GM19452 (cell line): ENCODE measurements at regions not wholly inside any gene's neighbourhood (a gene's known extent, or its start where the extent isn't known, plus 50 kb on each side); places are given as distances from the start of the nearest gene placed in this dataset.

Source experiments
- ATAC-seq: cut with Tn5 transposase; IDR thresholded peaks from one replicate; pipeline ENCODE4 v1.9.1; 2021; ENCODE audit not compliant: unreplicated experiment

DNA sequence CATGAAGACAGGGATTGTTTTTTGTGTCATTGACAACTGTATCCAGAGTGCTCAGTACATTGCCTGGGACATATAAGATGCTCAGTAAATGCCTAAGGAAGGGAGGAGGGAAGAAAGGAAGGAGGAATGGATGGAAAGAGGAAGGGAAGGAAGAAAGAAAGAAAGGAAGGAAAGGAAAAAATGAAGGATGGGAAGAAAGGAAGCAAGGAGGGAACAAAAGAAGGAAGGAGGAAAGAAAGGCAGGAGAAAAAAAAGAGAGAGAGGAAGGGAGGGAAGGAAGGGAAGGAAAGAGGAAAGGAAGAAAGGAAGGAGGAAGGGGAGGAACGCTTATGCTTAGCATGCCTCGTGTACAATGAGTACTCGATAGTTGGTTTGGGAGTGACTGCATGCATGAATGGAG is 514.7 kb downstream of the RPS24 start:
- ATAC-seq, result no peak

DNA sequence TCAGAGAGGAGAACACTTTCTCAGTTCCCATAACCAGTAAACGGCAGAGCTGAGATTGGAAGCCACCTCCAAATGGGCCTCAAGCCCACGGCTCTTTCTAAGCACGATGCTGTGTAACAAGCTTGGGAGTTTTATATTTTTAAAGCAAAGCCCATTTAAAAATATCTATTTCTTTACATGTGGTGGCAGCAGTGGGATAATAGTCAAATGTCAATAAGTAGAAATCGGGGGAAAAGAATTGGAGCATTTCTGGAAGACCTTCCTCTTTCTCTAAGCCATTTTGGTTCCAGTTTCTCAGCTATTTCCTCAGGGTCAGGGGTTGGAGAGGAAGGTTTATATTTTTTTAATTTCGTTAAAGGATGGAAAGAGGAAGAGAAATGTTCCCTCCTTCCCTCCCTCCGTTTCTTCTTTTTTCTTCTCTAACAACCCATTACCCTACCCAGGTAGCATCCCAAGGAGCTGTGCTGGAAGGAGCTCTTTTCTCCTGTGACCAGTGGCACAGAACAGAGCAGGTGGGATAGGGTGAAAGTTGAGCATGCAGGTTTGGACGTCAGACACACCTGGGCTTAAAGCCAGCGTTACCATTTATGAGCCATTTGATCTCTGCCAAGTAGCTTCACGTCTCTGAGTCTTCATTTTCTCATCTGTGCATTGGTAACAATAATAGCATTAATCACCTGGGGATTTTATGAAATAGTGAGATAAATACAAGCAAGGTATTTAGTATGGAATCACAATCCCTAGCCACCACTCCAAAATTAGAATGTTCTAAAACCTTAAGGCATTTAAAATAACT is 515.7 kb downstream of the RPS24 start:
- no peak for ATAC-seq

DNA sequence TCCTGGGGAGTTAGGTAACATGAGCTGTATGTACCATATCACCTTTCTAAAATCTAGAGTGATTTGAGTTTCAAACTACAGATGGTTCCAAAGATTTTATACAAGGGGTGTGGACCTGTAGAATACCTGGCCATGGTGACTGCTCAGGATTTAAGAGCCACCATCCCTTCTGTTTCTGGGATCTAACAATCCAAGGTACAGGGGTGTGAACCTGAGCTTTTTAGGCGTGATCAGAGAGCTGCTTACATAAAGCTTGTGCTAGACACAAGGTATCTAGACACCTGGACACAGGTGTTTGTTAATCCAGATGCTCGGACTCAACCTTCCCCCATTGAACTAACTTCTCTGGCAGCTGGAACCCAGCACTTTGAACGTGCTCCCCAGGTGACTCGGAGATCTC is 516.4 kb downstream of the RPS24 start:
- ATAC-seq, result no peak

DNA sequence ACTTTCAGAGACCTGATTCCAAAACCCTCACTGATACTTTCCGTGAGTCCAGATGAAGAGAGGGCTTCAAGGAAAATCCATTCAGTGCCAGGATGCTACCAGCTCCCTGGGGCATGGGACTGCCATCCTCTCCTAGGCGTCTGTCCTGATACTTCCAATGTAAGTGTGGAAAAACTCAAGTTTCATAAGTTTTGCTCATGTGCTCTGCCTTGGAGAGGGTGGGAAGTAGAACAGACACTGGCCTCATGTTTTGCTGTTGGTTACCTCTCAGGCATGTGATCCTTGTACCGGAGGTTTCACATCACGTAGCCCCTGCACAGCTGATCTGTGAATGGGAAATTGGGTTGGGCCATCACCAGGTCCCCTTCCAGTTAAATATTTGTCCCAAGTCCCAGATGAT is 517.1 kb downstream of the RPS24 start:
- no peak for ATAC-seq

DNA sequence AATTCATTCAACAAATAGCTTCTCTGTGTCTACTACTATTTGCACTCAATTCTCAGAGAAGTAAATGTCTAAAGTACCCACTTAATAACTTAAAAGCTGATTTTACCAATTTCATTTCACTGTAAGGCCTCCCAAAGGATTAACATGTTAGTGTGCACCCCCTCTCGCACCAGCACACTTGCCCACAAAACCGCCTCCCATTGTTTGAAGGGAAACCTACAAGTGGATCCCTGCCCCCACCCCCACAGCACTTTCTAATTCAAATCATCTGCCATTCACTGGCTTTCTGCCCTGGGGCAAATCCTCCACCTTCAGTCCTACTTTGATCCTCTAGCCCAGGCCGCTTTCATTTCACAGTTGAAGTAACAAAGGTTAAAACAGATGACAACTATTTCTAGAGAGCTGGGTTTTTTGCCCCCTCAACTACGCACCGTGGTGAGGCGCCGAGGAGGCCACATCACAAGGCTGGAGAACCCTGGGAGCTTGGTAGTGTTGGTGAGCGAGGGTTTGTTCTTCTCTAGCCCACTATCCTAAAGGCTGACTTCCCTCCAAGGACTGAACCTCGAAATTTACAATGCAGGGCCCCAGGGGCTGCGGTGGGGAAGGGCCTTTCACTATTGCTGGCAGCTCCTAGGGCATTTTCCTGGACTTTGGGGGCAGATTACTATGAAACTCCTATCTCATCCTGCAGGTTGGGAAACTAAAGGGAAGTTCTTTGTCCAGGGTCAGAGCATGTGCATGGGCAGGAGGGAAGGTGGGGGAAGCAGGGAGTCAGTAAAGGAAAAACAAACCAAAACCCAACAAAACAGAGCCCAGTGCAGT is 517.4 kb upstream of the ZMIZ1 start:
- ATAC-seq, result no peak

DNA sequence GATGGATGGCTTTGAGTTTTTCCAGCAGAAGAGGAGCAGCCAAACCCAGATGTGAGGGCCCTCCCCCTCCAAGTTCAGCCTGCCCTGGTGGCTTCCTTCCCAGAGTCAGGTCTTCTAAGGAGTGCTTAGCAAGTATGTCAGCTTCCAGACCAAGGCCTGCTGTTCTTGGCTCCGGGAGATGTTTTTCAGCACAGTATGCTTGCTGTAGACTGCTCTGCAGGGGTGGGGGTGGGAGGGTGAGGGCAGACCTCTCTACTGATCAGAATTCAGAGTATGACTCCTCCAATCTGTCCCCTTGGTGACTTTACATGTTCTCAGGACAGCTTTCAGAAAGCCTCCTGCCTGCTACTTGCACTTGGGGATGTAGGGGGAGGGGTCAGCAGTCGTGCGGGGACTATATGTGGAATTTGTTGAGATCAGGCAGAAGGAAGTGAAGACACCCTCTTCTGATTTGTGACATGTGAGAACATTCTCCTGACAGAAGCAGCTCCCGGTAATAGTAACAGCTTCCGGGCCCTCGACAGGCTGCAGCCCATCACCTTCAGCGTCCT is 516.4 kb upstream of the ZMIZ1 start:
- no peak for ATAC-seq

DNA sequence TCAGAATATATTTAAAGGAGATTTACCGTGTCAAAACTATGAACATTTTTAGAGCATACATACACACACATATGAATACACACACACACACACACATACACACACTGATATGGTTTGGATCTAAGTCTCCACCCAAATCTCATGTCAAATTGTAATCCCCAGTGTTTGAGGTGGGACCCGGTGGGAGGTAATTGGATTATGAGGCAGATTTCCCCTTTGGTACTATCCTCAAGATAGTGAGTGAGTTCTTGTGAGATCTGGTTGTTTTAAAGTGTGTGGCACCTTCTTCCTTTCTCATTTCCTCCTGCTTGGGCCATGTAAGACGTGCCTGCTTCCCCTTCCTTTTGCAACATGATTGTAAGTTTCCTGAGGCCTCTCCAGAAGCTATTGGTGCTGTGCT is 515.0 kb upstream of the ZMIZ1 start:
- no peak for ATAC-seq

DNA sequence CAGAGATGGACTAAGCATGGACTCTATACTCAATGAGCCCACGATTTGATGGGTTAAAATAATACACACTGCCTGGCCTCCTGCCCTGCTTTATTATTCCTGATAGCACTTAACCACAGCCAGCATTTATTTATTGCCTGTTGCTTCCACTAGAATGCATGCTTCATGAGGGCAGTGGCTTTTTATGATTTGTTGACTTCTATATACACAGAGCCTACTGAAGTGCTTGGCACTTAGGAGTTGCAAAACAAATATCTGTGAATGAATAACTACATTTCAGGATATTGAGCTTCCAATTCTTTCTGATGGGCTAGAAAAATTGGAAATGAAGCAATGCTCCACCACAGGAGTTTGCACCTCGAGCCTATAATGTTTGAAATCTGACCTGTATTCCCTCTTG is 513.6 kb upstream of the ZMIZ1 start:
- no peak for ATAC-seq

DNA sequence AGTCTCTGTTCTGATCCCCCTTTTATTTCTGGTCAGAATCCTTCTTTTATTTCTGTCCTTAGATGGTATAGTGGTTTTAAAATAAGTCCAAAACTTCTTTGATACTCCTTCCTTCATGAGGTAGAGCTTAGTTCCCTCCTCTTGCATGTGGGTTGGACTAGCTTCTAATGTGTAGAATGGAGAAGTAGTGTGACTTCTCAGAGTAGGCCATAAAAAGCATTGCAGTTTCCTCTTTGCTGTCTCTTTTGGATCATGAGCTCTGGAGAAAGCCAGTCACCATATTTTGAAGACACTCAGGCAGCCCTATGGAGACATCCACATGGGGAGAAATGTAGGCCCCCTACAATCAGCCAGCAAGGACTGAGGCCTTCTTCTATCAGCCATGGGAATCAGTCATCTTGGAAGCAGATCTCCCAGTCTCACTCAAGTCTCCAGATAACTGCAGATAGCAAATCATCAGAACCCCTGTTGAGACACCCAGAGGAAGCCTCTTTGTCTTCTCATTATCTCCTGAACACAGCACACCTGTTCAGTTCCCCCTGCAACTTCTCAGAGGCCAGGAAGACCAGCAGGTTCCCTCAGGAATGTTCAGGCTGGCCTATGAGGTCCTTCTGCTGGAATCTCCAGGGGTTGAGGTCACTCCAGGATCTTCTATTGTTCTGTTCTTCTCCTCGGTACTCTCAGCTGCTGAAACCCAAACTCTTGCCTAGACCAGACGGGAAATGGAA is 511.9 kb upstream of the ZMIZ1 start:
- ATAC-seq, result no peak

DNA sequence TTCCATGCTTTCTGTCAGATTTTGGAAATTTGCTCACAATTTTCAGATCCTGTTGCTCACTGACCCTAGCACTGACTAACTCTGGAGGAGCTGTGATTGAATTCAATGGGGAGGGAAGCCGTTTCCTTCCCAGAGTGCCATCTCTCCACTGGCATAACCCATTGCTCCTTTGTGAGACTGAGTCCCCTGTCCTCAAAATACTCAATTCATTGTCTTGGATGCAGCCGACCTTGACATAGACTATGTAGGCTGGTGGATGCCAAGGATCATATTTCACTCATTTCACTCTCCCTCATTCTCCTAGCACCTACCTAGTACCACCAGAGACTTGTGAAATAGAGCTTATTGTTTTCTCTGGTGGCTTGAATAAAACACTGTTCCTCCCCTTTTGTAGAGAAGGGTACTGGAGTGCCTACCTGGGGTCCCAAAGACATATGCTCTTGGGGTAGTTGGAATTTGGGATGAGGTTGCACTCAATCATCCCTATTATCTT is 511.3 kb upstream of the ZMIZ1 start:
- ATAC-seq, result no peak

DNA sequence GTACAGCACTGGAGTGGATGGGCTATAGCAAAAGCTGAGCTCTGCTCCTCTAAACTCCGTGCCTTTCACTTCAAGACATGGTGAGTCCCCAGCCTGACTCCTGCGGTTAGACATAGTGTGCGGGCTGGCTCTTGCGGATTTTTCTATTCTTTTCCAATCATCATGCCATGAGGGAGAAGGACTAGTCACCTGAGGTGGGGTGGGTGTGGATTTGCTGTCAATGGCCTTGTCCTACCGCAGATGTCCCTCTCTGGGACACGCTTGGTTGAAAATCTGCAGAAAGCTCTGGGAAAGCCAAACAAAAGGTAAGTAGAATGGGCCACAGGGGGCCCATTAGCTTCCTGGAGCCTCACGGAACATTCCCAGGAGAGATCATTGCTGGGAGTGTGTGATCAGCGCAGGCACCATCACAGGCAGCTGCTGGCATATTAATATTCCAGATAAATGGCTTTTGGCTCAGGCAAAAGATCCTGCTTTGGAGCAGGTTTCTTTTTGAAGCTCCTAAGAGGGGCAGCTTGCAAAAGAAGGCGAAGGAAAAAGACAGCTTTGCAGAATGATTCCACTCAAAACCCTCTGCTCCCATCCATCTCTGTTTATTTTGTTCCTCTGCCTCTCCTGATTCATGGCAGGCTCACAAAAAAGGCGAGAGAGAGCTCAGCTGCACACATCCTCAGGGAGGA is 509.0 kb upstream of the ZMIZ1 start:
- ATAC-seq, result no peak

DNA sequence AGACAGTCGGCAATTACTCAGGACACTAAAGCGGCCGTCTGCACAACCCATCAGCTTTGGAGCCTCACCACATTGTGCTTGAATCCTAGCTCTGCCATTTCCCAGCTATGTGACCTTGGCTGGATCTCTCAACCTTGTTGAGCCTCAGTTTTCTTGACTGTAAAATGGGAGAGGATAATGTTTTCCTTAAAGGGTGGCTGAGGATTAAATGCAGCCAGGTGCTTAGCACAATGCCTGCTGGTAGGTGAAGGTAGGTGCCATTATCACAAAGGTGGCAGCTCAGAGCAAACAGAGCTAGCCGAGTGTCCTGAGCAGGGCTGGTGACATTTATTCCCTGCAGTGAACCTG is 508.5 kb upstream of the ZMIZ1 start:
- ATAC-seq, result no peak

DNA sequence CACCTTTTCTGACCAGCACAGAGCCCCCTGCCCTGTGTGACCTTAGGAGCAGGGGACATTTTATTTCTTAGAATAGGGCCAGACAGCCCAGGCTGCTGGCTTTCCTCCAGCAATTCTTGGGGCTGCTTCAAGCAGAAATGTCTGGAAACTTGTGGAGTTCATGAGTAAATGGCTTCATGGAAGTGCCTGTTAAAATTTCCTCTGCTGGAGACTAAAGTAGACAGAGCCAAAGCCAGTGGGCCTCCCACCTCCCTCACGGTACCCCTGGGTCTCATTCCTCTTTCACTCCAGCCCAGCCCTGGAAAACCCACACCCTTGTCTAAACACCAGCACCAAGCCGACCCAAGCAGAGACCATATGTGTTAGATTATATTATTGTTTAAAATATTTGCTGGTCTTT is 505.5 kb upstream of the ZMIZ1 start:
- no peak for ATAC-seq

DNA sequence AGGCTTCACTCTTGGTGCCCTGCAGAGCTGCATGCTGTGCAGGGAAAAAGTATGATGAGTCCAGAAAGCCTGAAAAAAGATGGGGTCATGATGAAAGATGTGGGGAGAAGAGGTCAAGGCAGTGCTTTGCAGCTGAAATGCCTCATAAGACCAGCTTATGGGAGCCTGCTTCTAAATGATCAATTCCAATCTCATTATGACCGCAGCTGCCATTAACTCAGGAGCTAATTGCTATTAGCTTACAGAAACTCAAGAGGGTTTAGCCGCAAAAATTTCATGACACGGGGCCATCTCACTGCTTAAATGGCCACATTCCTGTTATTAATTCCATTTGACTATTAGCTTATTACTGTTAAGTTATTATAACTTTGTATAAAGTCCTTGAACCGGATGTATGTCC is 502.9 kb upstream of the ZMIZ1 start:
- ATAC-seq, result no peak

DNA sequence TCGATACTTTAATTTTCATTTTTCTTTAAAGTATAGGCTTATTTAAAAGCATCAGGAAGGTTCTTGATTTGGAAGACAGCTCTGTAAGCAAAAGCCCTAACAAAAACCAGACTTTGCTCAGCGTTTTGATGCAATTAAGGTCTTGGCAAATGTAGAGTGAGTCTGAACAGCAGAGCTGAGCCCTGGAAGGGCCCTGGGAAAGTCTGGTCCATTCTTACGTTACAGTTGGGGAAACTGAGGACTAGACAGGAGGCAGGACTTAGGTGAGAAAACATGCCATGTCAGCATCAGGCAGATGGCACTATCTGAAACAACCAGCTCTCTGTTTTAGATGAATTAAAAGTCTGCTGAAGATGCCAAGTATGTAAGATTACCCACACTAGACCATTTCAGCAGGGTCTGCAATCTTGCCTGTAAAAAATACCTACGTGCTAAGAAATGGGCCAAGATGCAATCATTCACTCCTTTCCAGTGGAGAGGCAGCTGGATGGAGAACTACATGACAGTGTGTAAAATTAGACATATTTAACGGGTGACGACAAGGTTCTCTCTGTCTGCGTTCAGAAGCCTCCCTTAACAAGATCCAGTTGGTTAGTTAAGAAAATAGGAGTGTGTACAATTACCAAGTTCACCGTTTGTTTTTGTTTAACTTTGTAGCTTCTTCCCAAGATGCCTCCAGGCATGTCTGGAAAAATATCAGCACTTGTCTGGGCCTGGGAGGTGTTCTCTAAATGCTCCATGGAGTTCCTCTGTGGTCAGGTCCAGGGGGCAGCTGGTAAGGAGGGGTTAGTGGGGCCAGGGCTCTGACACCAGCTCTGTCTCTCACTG is 502.3 kb upstream of the ZMIZ1 start:
- no peak for ATAC-seq

DNA sequence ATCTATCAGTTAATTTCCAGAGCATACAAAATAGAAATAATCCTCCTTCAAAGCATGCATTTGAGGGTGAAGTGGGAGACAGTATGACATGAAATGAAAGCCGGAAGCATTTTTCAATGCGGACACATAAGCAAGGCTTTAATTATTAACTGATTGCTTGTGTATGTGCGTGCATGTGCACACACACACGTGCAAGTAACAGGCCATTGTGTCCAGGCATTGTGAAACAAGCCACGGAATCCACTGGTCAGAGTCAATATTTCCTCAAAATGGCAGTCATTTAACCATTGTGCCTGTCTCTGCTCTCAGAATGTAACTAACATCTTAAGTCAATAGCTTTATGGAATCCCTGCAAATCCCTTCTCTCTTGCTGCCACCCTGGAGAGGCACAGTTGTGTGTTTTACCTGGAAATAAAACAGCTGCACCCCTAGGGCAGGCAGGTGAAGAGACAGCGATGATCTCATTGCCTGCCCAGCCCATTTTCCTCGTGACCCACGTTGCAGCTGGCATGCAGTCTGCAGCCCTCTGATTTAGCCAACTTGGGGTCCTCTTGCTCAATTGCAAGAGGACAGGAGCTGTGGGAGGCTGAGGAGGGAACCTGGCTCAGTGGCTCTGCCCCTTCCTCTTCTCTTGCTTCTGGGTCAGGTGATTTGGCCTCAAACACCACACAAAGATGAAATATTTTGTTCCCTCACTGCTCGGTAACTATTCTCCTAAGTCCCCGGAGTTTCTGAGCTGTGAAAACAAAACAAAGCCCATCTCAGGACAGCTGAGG is 500.9 kb upstream of the ZMIZ1 start:
- no peak for ATAC-seq

DNA sequence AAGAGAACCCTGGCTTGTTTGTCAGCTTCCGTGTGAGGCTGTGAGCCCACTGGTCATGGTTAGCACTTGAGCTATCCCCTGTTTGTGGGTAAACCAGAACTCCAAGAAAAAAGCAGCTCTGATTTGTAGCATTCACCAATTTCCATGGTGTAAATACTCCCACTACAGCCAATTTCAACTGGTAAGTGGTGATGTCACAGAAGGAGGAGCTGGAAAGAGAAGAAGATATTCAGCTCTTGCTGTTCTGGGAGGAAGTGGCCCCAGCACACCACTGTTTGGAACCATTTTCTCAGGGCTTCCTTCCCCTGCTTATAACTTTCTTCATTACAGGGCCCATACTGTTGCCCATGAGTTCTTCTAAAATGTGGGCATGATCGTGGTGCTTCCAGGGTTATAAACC is 500.1 kb upstream of the ZMIZ1 start:
- ATAC-seq, result no peak

DNA sequence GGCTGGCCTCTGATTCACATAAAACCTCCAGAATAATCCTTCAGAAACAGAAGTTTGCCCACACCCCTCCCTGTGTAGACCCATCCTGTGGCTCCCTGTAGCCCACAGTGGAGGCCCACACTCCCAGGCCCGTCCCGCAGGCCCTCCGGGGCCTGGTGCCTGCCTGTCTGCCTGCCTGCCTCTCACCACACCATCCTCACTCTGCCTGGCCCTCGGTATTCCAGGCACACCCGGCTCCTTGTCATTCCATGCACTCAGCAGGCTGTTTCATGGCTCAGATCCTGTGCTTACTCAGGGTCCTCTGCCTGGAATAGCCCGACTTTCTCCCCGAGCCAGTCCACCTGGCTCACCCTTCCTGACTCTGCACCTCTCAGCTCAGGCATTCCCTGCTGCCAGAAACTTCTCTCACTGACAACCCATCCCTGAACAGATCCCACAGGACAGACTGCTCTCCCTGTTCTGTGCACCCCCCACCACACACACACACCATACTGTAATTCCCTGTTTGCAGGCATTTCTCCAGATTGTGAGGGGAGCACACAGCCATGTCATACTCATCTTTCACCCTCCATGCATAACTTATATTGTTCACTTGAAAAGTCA is 498.0 kb upstream of the ZMIZ1 start:
- no peak for ATAC-seq

DNA sequence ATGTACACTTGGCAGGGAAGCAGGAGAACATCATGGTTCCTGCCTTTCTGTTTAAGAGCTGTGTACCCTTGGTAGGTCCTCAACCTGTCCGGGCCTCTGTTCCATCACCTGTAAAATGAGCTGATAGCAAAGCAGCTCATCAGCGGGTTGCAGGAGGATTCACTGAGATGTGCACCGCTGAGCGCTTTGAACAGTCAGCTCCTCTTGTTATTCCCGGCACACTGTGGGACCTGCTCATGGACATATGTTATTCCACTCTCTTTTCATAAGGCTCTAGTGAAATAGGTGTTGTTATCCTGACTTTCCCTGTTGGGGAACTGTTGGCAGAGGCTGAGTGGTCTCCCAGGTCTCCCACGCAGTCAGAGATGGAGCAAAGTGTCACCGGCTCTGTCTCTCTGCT is 497.5 kb upstream of the ZMIZ1 start:
- ATAC-seq, result no peak
